ENCODE measurements at regions not wholly inside any gene's neighbourhood (a gene's known extent, or its start where the extent isn't known, plus 50 kb on each side); places are given as distances from the start of the nearest gene placed in this dataset.

DNA sequence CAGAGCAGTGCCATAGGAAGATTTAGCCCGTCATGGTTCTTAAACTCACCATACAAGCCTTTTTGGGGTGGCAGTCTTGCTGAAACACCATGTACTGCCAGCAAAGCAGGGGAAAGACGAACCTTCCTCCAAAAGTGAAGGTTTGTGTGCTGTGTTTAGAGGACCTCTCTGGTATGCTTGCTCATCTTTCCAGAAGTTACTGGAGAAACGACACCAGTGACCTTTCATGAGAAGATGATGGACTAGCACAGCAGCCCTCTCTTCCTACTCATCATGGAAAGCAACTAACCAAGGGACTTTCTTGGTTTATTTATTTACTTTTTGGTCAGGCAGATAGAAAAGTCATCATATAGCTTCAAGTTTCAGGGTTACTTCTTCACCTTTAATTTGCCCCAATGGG, 247.4 kb downstream of the PTEN start:
- TF ChIP-seq CTCF (IDR thresholded peaks at IDR 0.05; ENCODE audit: low read length, missing control alignments), result no peak
- no peak for DNase-seq (ENCODE audit: low read depth)
- H3K4me3 ChIP-seq (replicated peaks; ENCODE audit: low read depth, low read length), result no peak overlapping the region

DNA sequence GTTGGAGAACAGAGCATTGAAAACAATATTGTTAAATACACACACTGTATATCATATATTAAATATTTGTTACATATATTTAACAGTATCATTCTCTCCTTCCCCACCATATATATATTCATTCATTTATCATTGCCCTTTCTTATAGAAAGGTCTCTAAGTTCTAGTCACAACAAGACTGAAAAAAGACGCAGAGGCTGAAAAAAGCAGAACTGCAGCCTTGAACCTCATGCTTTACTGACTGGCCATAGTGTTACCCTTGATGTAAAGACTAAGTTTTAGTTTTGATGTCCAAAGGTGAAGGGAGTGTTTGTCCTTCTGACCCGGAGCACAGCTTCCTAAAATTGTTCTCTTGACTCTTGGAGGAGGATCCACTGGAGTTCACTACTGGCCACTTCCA, 247.9 kb downstream of the PTEN start:
- H3K4me3 ChIP-seq (replicated peaks; ENCODE audit: low read depth, low read length), result no peak overlapping the region
- DNase-seq (ENCODE audit: low read depth), result no peak
- no peak for TF ChIP-seq CTCF (IDR thresholded peaks at IDR 0.05; ENCODE audit: low read length, missing control alignments)

GRCh38 chr10:88113232-88113631, 249.8 kb downstream of the PTEN start:
- DNase-seq (ENCODE audit: low read depth), result peak; percentile 36
- H3K4me3 ChIP-seq (replicated peaks; ENCODE audit: low read depth, low read length), result no peak overlapping the region
- TF ChIP-seq CTCF (IDR thresholded peaks at IDR 0.05; ENCODE audit: low read length, missing control alignments), result no peak

GRCh38 chr10:88113657-88114272, 250.3 kb downstream of the PTEN start:
- no peak overlapping the region for H3K4me3 ChIP-seq (replicated peaks; ENCODE audit: low read depth, low read length)
- DNase-seq (ENCODE audit: low read depth), result no peak
- TF ChIP-seq CTCF (IDR thresholded peaks at IDR 0.05; ENCODE audit: low read length, missing control alignments), result no peak

DNA sequence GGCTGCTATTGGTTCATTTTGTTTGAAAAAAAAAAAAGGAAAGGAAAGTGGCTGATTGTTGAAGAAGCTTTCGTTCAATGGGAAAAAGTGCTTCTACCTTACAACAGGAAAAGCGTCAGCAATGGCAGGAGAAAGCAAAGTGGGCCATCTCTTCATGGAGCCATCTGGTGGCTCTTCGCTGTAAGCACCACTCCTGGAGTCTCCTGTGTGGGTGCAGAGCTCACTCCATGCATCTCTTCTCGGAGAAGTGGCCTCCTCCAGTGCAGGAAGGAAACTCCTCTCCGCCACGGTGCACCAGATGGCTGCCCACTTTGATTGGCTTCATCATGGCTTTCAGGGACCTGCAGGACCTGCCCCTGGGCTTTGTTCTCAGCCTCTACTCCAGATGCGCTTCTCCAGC, 250.9 kb downstream of the PTEN start:
- TF ChIP-seq CTCF (IDR thresholded peaks at IDR 0.05; ENCODE audit: low read length, missing control alignments), result peak; percentile 49
- peak; percentile 49 for DNase-seq (ENCODE audit: low read depth)
- H3K4me3 ChIP-seq (replicated peaks; ENCODE audit: low read depth, low read length), result no peak overlapping the region

DNA sequence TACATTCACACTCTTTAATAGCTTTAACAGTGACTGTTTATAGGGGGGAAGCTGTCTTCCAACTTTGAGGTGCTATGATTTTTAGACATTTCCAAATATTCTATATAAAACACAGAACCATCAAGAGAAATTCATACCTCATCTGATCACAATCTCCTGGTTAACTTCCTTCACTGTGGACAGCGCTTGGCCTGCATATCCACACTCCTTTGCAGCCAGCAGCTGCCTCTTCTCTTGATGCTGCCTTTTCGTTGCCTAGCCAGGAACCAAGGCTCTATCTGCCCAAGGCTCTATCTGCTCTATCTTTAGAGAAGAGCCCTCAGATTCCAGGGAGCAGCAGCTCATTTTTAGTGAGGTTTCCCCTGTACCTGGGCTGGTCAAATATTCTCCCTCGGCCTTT, 252.0 kb downstream of the PTEN start:
- no peak for DNase-seq (ENCODE audit: low read depth)
- H3K4me3 ChIP-seq (replicated peaks; ENCODE audit: low read depth, low read length), result no peak overlapping the region
- TF ChIP-seq CTCF (IDR thresholded peaks at IDR 0.05; ENCODE audit: low read length, missing control alignments), result no peak

- DNase-seq (ENCODE audit: low read depth), result no peak
- H3K4me3 ChIP-seq (replicated peaks; ENCODE audit: low read depth, low read length), result no peak overlapping the region
- no peak for TF ChIP-seq CTCF (IDR thresholded peaks at IDR 0.05; ENCODE audit: low read length, missing control alignments)
Measured at GRCh38 chr10:88115968-88116367, 252.5 kb downstream of the PTEN start.

Measured in fibroblast of pulmonary artery (primary cell).